Thyroid gland (tissue), 4 donors: ENCODE measurements at regions not wholly inside any gene's neighbourhood (a gene's known extent, or its start where the extent isn't known, plus 50 kb on each side); places are given as distances from the start of the nearest gene placed in this dataset.

Source experiments
- POLR2A ChIP-seq, 2 donors: fragments of 450-650 bp; IDR thresholded peaks; one replicate each; pipeline ENCODE4 v1.6.1; 2017; ENCODE audit warnings: antibody characterized with exemption in 2 of 2, mild to moderate bottlenecking in 2 of 2, moderate library complexity in 1 of 2
- TF ChIP-seq, protein P1 (sequence below), 6 experiments: fragments of 200-600 bp in 3 of 6; fragments of 450-650 bp in 3 of 6; sonication (generic) in 3 of 6; IDR thresholded peaks; one replicate each; pipeline ENCODE4 v1.5.1; 2016 to 2019; ENCODE audit warnings: antibody characterized with exemption in 6 of 6, mild to moderate bottlenecking in 2 of 6, inconsistent platforms in 1 of 6, moderate library complexity in 1 of 6

DNA sequence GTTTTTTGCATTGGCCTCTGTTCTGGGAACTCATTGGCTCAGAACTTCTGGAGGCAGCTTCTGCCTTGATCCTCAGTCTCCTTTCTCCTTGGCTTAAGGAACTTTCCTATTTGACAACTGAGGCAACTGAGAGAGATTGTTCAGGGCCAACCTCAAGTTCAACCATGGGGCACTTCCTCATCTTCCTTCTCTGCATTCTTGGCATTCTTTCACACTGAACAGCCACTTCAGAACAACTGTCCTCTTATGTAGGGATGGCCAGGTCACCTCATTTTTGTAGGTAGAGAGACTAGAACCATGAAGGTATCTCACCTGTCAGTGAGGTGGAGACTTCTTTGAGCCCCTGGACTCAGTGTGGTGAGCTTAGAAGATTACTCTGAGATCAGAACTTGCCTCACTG is 63.0 kb upstream of the NRXN3 start:
- no peak for TF ChIP-seq POLR2A (IDR thresholded peaks at IDR 0.05)
- TF ChIP-seq, protein P1, sequence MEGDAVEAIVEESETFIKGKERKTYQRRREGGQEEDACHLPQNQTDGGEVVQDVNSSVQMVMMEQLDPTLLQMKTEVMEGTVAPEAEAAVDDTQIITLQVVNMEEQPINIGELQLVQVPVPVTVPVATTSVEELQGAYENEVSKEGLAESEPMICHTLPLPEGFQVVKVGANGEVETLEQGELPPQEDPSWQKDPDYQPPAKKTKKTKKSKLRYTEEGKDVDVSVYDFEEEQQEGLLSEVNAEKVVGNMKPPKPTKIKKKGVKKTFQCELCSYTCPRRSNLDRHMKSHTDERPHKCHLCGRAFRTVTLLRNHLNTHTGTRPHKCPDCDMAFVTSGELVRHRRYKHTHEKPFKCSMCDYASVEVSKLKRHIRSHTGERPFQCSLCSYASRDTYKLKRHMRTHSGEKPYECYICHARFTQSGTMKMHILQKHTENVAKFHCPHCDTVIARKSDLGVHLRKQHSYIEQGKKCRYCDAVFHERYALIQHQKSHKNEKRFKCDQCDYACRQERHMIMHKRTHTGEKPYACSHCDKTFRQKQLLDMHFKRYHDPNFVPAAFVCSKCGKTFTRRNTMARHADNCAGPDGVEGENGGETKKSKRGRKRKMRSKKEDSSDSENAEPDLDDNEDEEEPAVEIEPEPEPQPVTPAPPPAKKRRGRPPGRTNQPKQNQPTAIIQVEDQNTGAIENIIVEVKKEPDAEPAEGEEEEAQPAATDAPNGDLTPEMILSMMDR (IDR thresholded peaks at IDR 0.05), result no peak
